ENCODE measurements at regions not wholly inside any gene's neighbourhood (a gene's known extent, or its start where the extent isn't known, plus 50 kb on each side); places are given as distances from the start of the nearest gene placed in this dataset.

DNA sequence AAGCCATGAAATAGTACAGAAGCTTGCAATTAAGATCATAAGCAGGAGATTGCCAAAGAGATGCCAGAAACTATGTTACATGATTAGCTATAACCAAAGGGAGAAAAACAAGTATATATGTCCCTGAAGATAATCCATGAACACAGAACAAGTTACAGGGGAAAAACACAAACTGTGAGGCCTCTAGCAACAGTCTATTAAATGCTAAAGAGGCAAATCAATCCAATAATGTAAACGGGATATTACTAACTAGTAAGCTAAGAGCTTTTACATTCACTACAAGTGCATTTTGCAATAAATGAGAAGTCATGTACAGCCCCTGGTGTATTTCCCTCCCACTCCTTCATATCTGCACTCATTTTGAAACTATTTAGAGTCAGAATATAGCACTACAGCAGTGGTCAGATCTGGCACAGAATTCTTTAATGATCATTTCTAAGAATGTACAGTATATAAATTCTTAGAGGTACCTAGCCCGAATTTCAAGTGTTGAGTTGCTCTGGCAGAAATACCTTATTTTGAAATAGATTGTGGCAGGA is 449.8 kb upstream of the SMIM31 start:
- TF ChIP-seq CTCF (IDR thresholded peaks at IDR 0.05) (no peak), POLR2A (IDR thresholded peaks at IDR 0.05) (no peak)

All from body of pancreas (tissue), 4 donors.